ENCODE measurements at regions not wholly inside any gene's neighbourhood (a gene's known extent, or its start where the extent isn't known, plus 50 kb on each side); places are given as distances from the start of the nearest gene placed in this dataset.
"Not testable (repeated sequence)": the region's sequence is repeated elsewhere in the genome, so short reads cannot be mapped to it uniquely, and the experiment has no call there.

DNA sequence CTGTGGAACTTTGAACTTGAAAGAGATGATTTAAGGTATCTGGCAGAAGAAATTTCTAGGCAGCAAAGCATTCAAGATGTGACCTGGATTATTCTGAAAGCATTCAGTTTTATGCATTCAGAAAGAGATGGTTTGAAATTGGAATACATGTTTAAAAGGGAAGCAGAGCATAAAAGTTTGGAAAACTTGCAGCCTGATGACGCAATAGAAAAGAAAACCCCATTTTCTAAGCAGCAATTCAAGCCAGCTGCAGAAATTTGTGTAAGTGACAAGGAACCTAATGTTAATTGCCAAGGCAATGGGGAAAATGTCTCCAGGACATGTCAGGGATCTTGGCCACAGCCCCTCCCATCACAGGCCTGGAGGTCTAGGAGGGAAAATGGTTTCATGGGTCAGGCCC lies 354.0 kb downstream of the ZNF326 start:
- no peak for DNase-seq (ENCODE audit: low read depth)

- DNase-seq (ENCODE audit: low read depth): not testable (repeated sequence)
Observed at GRCh38 chr1:90348459-90348858, 353.5 kb downstream of the ZNF326 start.

DNA sequence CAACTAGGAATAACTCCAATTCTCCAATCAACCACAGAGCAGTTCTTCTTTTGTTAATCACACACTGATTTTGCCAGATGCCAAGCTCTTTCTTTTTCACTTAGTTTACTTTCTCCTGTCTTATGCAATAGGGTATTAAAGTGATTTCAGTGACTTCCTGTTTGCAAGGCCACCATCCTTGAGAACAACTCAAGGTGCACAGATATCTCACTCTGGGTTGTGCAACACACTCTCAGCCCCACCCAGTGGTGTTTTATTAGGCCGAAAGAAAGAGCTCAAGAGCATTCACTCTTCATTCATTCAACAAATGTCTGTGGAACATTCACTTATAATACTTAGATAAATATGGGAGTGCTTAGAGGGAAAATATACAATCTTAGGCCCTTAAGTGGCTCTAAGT lies 352.5 kb downstream of the ZNF326 start:
- DNase-seq (ENCODE audit: low read depth): no peak

- DNase-seq (ENCODE audit: low read depth): no peak
Observed at GRCh38 chr1:90346757-90347156, 351.8 kb downstream of the ZNF326 start.

- DNase-seq (ENCODE audit: low read depth): no peak
Observed at GRCh38 chr1:90346349-90346748, 351.4 kb downstream of the ZNF326 start.

- DNase-seq (ENCODE audit: low read depth): no peak
Observed at GRCh38 chr1:90344963-90345730, 350.2 kb downstream of the ZNF326 start.

- no peak for DNase-seq (ENCODE audit: low read depth)
Observed at GRCh38 chr1:90341516-90341915, 346.6 kb downstream of the ZNF326 start.

- no peak for DNase-seq (ENCODE audit: low read depth)
Observed at GRCh38 chr1:90340606-90341005, 345.7 kb downstream of the ZNF326 start.

GRCh38 chr1:90339811-90340210 lies 344.9 kb downstream of the ZNF326 start:
- DNase-seq (ENCODE audit: low read depth): no peak

GRCh38 chr1:90336552-90337324 lies 341.8 kb downstream of the ZNF326 start:
- DNase-seq (ENCODE audit: low read depth): no peak

- DNase-seq (ENCODE audit: low read depth): no peak
Observed at GRCh38 chr1:90335558-90335957, 340.6 kb downstream of the ZNF326 start.

DNA sequence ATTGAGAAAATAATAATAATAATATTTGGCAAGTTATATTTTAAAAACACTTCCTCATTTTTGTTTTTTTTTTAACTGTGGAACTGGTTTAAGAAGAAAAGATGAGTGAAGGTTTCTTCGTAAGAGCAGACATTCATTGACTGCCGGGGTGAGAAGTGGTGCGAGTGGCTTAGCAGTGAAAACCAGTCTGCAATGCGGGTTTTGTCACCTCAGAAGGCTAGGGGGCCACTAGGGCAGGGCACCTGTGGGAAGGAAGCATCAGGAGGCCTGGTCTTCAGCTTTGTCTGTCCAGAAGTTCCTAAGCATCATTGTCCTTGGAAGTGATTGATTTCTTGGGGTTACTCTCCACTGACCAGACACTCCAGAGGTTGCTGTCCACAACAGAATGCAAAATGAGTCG lies 339.2 kb downstream of the ZNF326 start:
- DNase-seq (ENCODE audit: low read depth): no peak

GRCh38 chr1:90325168-90325567 lies 330.3 kb downstream of the ZNF326 start:
- no peak for DNase-seq (ENCODE audit: low read depth)

GRCh38 chr1:90322186-90322585 lies 327.3 kb downstream of the ZNF326 start:
- DNase-seq (ENCODE audit: low read depth): no peak

GRCh38 chr1:90319918-90320317 lies 325.0 kb downstream of the ZNF326 start:
- no peak for DNase-seq (ENCODE audit: low read depth)

DNA sequence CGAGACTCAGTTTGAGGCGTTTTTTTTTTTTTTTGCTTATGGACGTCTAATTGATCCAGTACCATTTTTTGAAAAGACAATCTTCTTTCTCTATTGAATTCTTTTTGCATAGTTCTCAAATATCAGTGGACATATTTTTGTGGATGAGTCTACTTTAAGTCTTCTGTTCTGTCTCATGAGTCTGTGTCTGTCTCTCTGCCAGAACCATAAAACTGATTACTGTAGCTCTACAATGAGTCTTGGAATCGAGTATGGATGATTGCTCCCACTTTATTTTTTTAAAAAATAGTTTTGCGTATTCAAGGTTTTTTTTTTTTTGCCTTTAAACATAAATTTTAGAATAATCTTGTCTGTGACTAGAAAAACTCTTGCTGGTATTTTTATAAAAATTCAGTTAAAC lies 323.5 kb downstream of the ZNF326 start:
- DNase-seq (ENCODE audit: low read depth): no peak

- DNase-seq (ENCODE audit: low read depth): no peak
Observed at GRCh38 chr1:90317628-90318027, 322.7 kb downstream of the ZNF326 start.

DNA sequence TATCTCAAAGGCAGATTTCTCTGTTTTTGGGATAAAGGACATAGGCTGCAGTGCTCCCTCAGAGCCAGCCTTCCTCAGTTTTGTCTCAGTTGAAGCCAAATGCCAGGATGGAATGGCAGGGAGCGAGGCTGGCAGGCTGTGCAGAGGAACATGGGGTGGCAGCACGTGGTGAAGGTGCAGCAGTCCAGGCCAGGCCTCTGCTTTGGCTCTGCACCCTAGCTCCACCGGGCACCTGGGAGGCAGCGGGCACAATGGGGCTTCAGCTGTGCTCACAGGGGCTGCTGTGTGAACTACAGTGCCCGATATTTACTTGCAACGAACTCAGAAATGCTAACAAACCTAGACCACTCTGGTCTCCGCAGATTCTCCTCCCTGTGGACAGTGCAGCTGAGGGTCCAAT lies 319.6 kb downstream of the ZNF326 start:
- no peak for DNase-seq (ENCODE audit: low read depth)

- DNase-seq (ENCODE audit: low read depth): no peak
Observed at GRCh38 chr1:90313778-90314177, 318.9 kb downstream of the ZNF326 start.

- no peak for DNase-seq (ENCODE audit: low read depth)
Observed at GRCh38 chr1:90309806-90310205, 314.9 kb downstream of the ZNF326 start.

GRCh38 chr1:90308421-90308820 lies 313.5 kb downstream of the ZNF326 start:
- DNase-seq (ENCODE audit: low read depth): no peak

GRCh38 chr1:90305577-90305976 lies 310.7 kb downstream of the ZNF326 start:
- DNase-seq (ENCODE audit: low read depth): no peak

DNA sequence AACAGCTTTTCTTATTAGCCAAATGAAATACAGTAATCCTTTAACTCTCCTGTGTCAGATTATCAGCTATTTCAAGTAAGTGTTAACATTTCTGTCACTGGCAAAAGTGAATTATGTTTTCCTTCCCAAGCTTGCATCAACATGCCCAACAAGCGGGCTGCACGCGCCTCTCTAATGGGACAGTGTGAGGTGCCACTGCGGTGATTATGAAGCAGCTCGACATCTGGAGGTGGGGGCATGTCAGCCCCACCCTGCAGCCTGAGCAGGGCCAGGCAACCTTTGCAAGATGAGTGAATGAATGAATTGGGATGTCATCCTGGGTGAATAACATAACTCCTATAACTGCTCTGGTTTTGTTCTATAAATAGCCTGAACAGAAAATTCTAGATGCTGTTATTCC lies 301.4 kb downstream of the ZNF326 start:
- no peak for DNase-seq (ENCODE audit: low read depth)

- no peak for DNase-seq (ENCODE audit: low read depth)
Observed at GRCh38 chr1:90295534-90295933, 300.6 kb downstream of the ZNF326 start.
